ENCODE measurements at regions not wholly inside any gene's neighbourhood (a gene's known extent, or its start where the extent isn't known, plus 50 kb on each side); places are given as distances from the start of the nearest gene placed in this dataset.

DNA sequence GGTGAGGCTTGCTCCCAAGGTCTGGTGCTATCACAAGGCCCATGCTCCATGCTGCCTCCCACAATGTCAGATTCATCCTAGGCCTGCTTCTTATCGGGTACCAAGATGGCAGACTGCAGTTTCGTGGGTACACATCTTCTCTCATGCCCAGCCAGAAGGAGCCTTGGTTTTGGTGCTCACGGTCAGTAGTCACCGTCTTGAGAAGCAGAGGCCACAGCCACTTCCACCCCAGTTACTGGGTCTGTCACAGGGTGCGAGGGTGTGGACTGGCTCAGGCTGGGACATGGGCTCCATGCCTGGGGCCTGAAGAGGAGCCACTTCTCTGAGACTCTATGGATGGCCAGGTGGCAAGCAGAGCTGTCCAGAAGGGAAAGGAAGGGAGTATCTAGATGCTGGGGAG lies 178.8 kb upstream of the HS6ST1 start:
- no peak overlapping the region for H3K4me3 ChIP-seq (ENCODE audit: low read length)
- no peaks in the 10 kb centered on the region for H3K27me3 ChIP-seq (ENCODE audit: insufficient read depth, low read length)
- no peaks in the 10 kb centered on the region for H3K4me1 ChIP-seq (ENCODE audit: insufficient read depth, low read length)
- H3K9me3 ChIP-seq (ENCODE audit: low read depth, low read length): no peaks in the 10 kb centered on the region

DNA sequence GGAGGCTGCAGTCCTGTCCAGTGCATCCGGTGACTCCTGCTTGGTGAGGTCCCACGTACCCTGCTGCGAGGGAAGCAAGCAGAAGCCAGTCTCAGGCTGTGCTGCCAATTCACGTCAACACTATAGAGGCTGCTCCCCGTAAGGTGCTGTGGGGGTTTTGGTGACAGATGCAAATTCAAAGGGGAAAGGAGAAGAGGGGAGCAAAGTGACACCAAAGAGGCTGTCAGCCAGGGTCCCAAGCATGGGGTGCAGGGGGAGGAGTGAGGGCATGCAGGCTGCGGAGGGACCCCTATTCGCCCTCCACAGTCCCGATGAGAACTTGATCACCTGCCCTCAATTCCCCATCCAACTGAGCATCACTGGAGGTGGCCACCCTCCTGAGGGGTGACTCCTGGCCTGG lies 179.4 kb upstream of the HS6ST1 start:
- Histone ChIP-seq H3K27me3 (ENCODE audit: insufficient read depth, low read length) (no peaks in the 10 kb centered on the region), H3K4me1 (ENCODE audit: insufficient read depth, low read length) (no peaks in the 10 kb centered on the region), H3K9me3 (ENCODE audit: low read depth, low read length) (no peaks in the 10 kb centered on the region), H3K4me3 (ENCODE audit: low read length) (no peak overlapping the region)

DNA sequence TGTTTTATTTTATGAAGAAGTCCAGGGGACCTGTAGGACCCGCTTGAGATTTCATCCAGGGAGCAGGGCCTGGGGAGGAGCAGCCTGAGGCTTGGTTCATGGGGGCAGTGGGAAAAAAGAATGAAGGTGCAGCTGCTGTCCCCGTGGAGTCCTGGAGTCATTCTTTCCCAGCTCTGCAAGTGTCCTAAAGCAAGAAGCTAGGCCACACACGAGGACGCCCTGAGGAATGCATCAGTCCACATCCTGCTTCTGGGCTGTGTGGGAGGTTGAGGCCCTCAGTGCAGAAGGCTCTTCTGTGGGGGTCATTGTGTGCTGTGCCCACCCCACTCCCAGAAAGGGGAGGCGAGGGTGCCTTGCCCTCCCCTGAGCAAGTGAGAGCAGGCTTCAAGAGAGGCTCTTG lies 179.9 kb upstream of the HS6ST1 start:
- Histone ChIP-seq H3K4me1 (ENCODE audit: insufficient read depth, low read length) (no peaks in the 10 kb centered on the region), H3K27me3 (ENCODE audit: insufficient read depth, low read length) (no peaks in the 10 kb centered on the region), H3K4me3 (ENCODE audit: low read length) (no peak overlapping the region), H3K9me3 (ENCODE audit: low read depth, low read length) (no peaks in the 10 kb centered on the region)

DNA sequence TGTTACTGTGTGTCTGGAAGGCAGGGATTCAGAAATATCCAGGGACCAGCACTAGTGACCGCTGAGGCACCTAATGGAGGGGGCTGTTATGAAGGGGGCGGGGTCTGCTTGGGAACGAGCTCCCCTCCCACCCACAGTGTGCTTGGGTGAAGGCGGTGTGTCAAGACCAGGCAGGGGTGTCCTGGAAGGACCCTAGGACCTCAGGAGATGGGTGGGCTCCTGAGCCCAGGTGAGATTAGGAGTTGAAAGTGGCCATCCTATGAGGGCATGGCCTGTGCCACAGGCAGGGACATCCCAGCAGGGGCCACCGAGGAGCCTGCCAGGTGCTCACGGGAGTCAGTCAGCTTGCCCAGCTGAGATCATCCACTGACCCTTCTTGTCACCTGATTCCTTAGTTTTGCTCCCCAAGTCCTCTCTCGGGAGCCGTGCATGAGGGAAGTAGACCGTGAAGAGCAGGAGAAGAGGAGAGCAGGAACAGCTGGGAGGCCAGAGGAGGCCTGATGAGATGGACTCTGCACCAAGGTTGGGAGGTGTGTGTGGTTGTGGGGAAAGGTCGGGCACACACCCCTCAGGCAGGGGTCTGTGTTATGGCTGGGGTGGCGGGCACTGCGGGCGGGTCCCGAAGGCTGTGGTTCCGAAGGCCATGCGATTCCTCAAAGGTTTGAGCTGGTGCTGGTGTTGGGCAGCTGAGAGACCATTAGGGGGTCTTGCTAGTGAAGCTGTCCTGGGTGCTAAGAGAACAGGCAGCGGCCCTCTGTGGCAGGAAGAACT lies 180.9 kb upstream of the HS6ST1 start:
- Histone ChIP-seq H3K27me3 (ENCODE audit: insufficient read depth, low read length) (no peaks in the 10 kb centered on the region), H3K4me3 (ENCODE audit: low read length) (no peak overlapping the region), H3K9me3 (ENCODE audit: low read depth, low read length) (no peaks in the 10 kb centered on the region), H3K4me1 (ENCODE audit: insufficient read depth, low read length) (no peaks in the 10 kb centered on the region)

DNA sequence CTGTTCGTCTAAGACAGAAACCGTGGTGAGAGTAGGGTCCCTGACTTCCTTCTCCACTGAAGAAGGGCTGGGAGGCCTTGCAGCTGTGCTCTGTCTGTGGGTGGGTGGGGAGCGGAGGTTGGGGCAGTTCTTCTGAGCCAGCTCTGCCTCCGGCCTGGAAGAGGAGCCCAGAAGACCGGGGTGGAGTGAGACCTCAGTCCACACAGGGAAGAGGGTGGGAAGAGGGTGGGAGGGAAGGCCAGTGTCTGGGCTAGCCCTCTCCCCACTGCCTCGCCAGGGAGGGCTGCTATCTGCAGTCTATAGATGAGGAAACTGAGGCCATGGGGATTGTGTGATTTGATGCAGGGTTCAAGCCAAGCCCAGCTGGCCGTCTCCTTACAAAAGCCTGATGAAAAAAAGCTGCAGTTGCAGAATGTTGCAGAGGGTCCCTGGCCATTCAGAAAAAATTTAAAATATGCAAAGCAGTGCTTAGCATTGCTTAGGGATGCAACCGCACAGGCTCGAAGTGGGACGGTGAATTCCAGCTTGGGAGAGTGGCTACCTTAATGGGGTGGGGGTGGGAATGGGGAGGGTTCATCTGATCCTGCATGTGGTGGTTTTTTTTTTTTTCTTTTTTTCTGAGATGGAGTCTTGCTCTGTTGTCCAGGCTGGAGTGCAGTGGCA lies 181.6 kb upstream of the HS6ST1 start:
- Histone ChIP-seq H3K9me3 (ENCODE audit: low read depth, low read length) (no peaks in the 10 kb centered on the region), H3K4me3 (ENCODE audit: low read length) (no peak overlapping the region), H3K4me1 (ENCODE audit: insufficient read depth, low read length) (no peaks in the 10 kb centered on the region), H3K27me3 (ENCODE audit: insufficient read depth, low read length) (no peaks in the 10 kb centered on the region)

DNA sequence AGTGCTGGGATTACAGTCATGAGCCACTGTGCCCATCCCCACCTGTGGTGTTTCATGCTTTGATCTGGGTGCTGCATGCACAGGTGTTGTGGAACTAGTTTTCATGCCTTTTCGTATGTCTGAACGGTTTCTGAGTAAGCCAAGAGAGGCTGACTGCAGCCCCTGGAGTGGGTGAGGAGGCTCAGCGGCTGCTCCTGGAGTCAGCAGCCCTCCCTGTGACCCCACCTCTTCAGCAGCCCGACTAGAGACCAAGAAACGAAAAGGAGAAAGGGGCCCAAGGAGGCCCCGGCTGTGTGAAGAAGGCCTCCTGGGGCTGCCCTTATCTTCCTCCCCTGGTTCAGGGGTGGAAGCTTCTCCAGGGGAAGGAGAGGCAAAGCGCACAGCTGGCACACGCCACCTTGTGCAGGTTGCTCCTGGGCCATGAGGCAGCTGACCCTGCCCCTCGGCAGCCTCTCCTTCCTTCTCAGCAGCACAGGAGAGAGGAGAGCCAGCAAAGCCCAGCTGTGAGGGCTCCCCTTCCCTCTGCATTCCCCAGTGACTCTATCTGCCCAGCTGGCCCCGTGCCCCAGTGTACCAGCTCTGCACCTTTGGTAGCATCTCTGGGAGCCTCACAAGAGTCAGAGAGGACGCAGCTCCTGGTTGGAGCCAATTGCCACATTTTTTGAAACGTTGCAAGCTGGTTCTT lies 182.5 kb upstream of the HS6ST1 start:
- no peaks in the 10 kb centered on the region for H3K9me3 ChIP-seq (ENCODE audit: low read depth, low read length)
- no peaks in the 10 kb centered on the region for H3K27me3 ChIP-seq (ENCODE audit: insufficient read depth, low read length)
- no peaks in the 10 kb centered on the region for H3K4me1 ChIP-seq (ENCODE audit: insufficient read depth, low read length)
- H3K4me3 ChIP-seq (ENCODE audit: low read length): no peak overlapping the region

DNA sequence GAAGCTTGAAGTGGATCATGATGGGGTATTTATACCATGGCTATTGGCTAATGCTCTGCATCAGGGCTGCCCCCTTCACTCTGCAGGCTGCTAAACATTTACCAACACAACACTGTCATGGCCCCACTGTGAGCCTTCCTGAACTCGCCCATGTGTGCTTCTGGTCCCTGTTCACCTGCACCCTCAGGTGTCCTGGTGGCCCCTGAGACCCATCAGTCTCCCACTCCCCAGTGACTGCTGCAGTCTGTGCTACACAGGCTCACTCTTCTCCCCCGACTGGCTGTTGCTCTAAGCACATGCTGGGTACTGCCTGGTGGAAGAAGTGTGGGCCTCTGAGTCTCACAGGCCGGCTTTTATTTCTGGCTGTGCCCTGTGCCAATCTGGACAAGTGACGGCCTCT lies 183.0 kb upstream of the HS6ST1 start:
- Histone ChIP-seq H3K9me3 (ENCODE audit: low read depth, low read length) (no peaks in the 10 kb centered on the region), H3K27me3 (ENCODE audit: insufficient read depth, low read length) (no peaks in the 10 kb centered on the region), H3K4me3 (ENCODE audit: low read length) (no peak overlapping the region), H3K4me1 (ENCODE audit: insufficient read depth, low read length) (no peaks in the 10 kb centered on the region)

DNA sequence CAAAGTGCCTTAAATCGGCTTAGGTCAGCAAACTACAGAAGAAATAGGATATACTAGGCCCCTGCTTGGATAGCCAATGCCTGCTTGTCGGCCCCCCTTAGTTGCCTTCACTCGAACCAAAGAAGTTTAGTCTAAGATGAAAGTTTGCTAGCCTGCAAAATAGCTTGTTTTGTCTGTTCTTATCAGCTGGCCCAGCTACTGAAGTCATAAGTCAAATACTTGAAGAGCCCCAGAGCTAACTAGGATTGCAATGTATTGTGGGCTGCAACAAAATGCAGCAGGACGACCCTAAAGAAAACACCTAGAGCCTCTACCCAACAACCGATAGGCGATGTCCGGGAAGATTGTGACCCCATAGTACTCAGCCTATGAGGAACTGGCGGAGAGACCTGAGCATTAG lies 183.5 kb upstream of the HS6ST1 start:
- Histone ChIP-seq H3K27me3 (ENCODE audit: insufficient read depth, low read length) (no peaks in the 10 kb centered on the region), H3K9me3 (ENCODE audit: low read depth, low read length) (no peaks in the 10 kb centered on the region), H3K4me1 (ENCODE audit: insufficient read depth, low read length) (no peaks in the 10 kb centered on the region), H3K4me3 (ENCODE audit: low read length) (no peak overlapping the region)

DNA sequence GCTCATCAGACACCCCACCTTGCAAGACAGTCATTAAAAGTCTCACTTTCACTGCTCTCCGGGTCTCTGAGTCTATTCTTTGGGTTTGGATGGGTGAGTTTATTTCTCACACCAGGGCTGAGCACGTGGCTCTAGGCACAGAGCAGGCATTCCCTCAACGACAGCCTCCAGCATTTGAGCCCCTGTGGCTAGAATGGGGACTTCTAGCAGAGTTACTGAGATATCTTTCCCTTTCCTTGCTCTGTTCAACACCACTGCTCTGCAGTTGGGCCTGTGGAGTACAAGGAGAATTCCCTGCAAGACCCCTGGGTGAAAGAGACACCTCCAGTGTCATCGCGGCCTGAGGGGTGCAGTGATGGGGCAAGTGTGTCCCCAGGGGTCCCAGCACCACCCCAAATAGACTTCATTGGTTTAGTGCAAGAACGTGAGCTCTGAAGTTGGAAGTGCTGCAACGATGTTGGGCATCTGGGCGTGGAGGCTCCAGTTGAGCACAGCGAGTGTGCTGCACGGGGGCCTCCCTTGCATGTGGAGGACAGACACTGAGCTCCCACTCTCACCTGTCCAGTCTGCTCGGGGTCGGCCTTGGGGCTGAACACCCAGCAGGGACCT lies 184.1 kb upstream of the HS6ST1 start:
- Histone ChIP-seq H3K4me3 (ENCODE audit: low read length) (no peak overlapping the region), H3K4me1 (ENCODE audit: insufficient read depth, low read length) (no peaks in the 10 kb centered on the region), H3K9me3 (ENCODE audit: low read depth, low read length) (no peaks in the 10 kb centered on the region), H3K27me3 (ENCODE audit: insufficient read depth, low read length) (no peaks in the 10 kb centered on the region)

DNA sequence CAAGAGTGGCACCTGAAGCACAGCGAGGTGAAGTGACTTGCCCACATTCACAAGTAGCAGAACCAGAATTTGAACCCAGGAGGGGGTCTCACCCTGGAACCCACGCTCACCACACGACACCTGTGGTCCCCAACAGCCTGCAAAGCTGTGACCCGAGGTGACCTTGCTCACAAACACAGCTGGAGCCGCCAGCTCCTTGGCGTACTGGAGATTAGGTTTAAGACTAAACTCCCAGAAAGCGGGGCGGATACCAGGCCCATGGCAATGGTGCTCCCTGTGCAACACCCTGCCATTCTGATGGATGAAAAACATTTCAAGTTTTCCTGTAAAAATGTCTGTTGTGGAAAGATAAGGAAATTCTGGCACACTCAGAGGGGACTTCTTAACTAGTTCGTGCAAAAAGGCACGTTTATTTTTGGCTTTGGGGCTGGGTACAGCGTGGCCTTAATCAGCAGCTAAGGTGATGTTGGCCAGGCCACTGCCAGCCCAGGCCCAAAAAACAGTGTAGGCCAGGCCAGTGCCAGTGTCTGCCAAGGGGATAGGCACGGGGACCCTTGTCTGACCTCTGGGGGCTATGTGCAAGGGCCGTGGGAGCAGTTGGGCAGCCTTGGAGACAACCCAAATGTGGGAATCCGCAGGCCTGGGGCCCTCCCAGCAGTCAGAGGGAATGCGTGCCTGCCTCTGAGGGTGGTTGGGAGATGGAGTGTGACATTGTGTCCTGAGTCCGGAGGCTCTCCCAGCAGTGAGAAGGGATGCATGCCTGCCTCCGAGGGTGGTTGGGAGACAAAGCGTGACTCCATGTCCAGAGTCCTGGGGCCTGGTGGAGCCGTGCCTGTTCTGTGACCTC lies 185.0 kb upstream of the HS6ST1 start:
- H3K4me1 ChIP-seq (ENCODE audit: insufficient read depth, low read length): no peaks in the 10 kb centered on the region
- no peaks in the 10 kb centered on the region for H3K27me3 ChIP-seq (ENCODE audit: insufficient read depth, low read length)
- no peaks in the 10 kb centered on the region for H3K9me3 ChIP-seq (ENCODE audit: low read depth, low read length)
- H3K4me3 ChIP-seq (ENCODE audit: low read length): no peak overlapping the region

DNA sequence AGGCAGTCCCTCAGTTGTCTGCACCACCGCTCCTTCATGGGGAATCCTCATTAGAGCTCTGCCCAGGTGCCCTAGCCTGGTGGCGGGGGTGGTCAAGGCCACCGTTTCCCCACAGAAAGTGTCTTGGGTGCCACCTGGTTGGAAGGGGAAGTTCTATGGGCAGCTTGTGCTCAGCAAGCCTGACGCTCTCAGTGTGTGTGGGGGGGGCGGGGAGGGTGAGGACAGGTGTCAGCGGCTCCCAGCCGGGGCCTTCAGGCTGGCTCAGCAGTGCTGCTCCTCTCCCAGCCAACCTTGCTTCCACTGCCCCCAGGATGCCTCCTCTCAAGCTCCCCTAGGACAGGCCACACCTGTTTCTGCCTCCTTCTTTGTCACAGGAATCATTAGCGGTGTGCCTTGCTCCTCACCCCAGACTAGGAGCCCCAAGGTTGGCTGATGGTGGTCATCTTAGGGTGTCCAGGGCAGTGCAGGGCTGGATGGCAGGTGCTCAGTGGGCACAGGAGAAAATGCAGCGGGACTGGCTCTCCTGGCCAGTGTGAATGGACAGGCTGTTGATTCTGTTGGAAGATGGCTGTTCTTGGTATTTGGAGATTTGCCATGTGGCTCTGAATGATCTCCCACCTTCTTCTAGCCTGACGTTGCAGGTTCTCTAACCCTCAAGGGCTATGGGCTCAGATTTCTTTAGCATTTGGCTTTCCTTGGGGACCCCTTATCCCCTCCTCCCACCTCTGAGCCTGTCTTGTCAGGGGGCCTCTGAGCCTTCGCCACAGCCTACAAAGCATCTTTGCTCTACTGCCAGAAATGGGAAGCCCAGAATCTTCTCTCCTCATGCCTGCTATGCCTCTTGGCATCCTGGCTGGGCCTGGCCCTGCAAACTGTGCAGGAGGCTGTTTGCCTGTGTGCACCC lies 185.8 kb upstream of the HS6ST1 start:
- Histone ChIP-seq H3K4me1 (ENCODE audit: insufficient read depth, low read length) (no peaks in the 10 kb centered on the region), H3K4me3 (ENCODE audit: low read length) (no peak overlapping the region), H3K9me3 (ENCODE audit: low read depth, low read length) (no peaks in the 10 kb centered on the region), H3K27me3 (ENCODE audit: insufficient read depth, low read length) (no peaks in the 10 kb centered on the region)

DNA sequence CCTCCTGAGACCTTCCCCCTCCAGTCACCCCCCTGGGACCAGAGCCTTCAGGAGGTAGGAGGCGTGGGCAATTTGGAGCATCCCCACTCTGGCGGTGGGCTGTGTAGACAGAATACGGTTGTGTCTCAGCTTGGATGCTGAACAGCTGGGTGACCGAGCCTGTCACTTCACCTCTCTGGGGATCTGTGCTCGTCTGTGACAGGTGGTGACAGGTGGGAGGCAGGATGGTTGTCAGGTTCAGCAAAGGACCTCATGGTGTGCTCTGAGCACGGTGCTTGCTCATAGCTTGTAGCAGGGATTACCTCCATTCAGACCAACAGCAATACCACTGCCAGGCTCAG lies 186.5 kb upstream of the HS6ST1 start:
- no peaks in the 10 kb centered on the region for H3K4me1 ChIP-seq (ENCODE audit: insufficient read depth, low read length)
- H3K27me3 ChIP-seq (ENCODE audit: insufficient read depth, low read length): no peaks in the 10 kb centered on the region
- no peak overlapping the region for H3K4me3 ChIP-seq (ENCODE audit: low read length)
- no peaks in the 10 kb centered on the region for H3K9me3 ChIP-seq (ENCODE audit: low read depth, low read length)

DNA sequence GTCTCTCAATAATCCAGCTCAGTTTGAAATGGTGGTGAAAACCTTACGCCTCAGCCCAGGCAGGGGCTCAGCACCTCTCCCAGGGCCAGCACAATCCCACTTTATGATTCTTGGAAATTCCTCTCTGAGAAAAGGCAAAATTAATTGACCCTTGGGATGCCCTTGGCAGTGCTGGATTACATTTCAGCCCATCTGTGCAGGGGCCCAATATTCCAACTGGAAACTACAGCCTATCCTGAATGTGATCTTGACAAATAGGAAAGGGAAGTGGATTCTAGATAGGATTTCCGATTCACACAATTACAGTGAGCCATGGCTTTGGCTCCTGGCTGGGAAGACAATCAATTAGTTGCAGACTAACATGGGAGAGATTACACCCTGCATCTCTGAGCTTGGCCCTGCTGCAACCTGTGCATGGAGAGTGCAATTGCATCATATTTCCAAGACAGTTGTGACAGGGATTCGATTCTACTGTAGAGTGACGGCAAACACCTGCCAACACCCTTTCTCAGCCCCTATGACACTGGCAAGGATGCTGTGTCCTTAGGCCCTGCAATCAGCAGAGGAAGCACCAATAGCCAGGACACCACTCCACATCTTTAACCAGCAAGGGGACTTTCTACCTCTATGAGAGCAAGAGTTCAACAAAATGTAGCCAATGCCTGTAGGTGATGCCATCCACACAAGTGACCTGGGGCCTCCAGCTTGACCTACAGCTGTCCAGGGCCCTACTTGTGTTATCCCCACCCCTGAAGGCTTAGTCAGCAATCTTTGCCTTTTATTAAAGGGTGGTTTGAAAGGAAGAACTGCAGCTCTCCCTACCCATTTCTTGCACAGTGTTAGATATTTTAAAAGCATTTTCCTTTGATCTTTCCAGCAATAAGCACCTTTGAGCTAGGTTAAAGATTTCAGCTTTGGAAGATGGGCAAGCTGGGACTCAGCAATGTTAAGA lies 187.2 kb upstream of the HS6ST1 start:
- Histone ChIP-seq H3K4me1 (ENCODE audit: insufficient read depth, low read length) (peaks cover 6% of the 10 kb centered on the region), H3K4me3 (ENCODE audit: low read length) (no peak overlapping the region), H3K9me3 (ENCODE audit: low read depth, low read length) (no peaks in the 10 kb centered on the region), H3K27me3 (ENCODE audit: insufficient read depth, low read length) (no peaks in the 10 kb centered on the region)

Data from mononuclear cell (primary cell).